HepG2 (cell line): ENCODE measurements at regions not wholly inside any gene's neighbourhood (a gene's known extent, or its start where the extent isn't known, plus 50 kb on each side); places are given as distances from the start of the nearest gene placed in this dataset.
A peak's percentile ranks its signal among the peaks of the same experiment; 100 is the strongest.

Experiments
- ATAC-seq: fragments of 200-7000 bp; cut with Tn5 transposase; 3 replicates; pipeline ENCODE4 v1.9.1; 2020; ENCODE audit warnings: mild to moderate bottlenecking, moderate library complexity
- BruUV-seq: library from RNA; stranded (reverse); fragments of 400-500 nt; replicated peaks from 2 replicates; lab custom pipeline; 2021; lab: Mats Ljungman, UMichigan
- CTCF ChIA-PET: fragments of 300-600 bp; formaldehyde crosslinking; extraction: SDS; loops from one replicate; lab custom pipeline; 2021; ENCODE audit warnings: low total read pairs, inconsistent platforms, low intra/inter-chr PET ratio; lab: Yijun Ruan, JAX
- POLR2A ChIA-PET: fragments of 350-600 bp; sonication (Branson Sonifier 250); formaldehyde crosslinking; loops from one replicate; lab custom pipeline; 2020; ENCODE audit warnings: antibody characterized with exemption, inconsistent platforms; lab: Yijun Ruan, JAX
- DNase-seq: peaks from one replicate; pipeline ENCODE4 v3.0.0-alpha.2; 2015; ENCODE audit warnings: low spot score
- FAIRE-seq: peaks from 3 replicates; lab custom pipeline; 2011; peaks lifted over from hg19 to GRCh38; lab: Jason Lieb, UNC
- H2AFZ ChIP-seq: one replicate; pipeline ENCODE4 v1.6.1; 2011; ENCODE audit warnings: low read length, inconsistent platforms
- H3K27ac ChIP-seq: fragments of 300-600 bp; 3 replicates; pipeline ENCODE4 v1.8.0; 2011; ENCODE audit warnings: mixed run types, mild to moderate bottlenecking, mixed read lengths, low read length, inconsistent platforms; ENCODE audit not compliant: insufficient read depth; ENCODE audit errors: extremely low read length
- H3K27me3 ChIP-seq, 2 experiments: fragments of 200-600 bp in 1 of 2; 2 replicates in 1 of 2; 3 replicates in 1 of 2; pipeline versions ENCODE4 v1.6.0 to v1.8.0; 2011; ENCODE audit warnings: low read length in 2 of 2, mild to moderate bottlenecking in 2 of 2, moderate library complexity in 2 of 2, inconsistent platforms in 1 of 2; ENCODE audit not compliant: insufficient read depth in 2 of 2, control insufficient read depth in 1 of 2
- H3K36me3 ChIP-seq, 2 experiments: fragments of 200-600 bp in 1 of 2; replicated peaks in 1 of 2; 2 replicates in 1 of 2; 3 replicates in 1 of 2; pipeline versions ENCODE4 v1.5.1 to v1.8.0; 2011; ENCODE audit warnings: low read length in 2 of 2, inconsistent platforms in 1 of 2; ENCODE audit not compliant: insufficient read depth in 2 of 2, control insufficient read depth in 1 of 2
- H3K4me1 ChIP-seq: 2 replicates; pipeline ENCODE4 v1.5.1; 2012; ENCODE audit warnings: low read length, inconsistent platforms; ENCODE audit not compliant: insufficient read depth
- H3K4me2 ChIP-seq: 2 replicates; pipeline ENCODE4 v1.6.0; 2011; ENCODE audit warnings: low read depth, low read length, inconsistent platforms
- H3K4me3 ChIP-seq, 3 experiments: fragments of 200-600 bp in 1 of 3; sonication (generic), shearing (Covaris generic) in 1 of 3; replicated peaks in 1 of 3; 2 replicates each; pipeline ENCODE4 v1.5.1; 2011 to 2016; ENCODE audit warnings: low read length in 3 of 3, inconsistent platforms in 2 of 3, low read depth in 2 of 3, mild to moderate bottlenecking in 2 of 3, control low read depth in 1 of 3, mixed read lengths in 1 of 3; ENCODE audit not compliant: insufficient read depth in 1 of 3
- H3K79me2 ChIP-seq: one replicate; pipeline ENCODE4 v1.6.1; 2011; ENCODE audit warnings: low read length, inconsistent platforms; ENCODE audit not compliant: insufficient read depth
- H3K9ac ChIP-seq: 2 replicates; pipeline ENCODE4 v1.6.0; 2011; ENCODE audit warnings: mild to moderate bottlenecking, low read depth, low read length, inconsistent platforms; ENCODE audit not compliant: insufficient read depth
- H3K9me3 ChIP-seq: 2 replicates; pipeline ENCODE4 v1.5.1; 2012; ENCODE audit warnings: mild to moderate bottlenecking, low read length
- H4K20me1 ChIP-seq: 2 replicates; pipeline ENCODE4 v1.6.0; 2011; ENCODE audit warnings: inconsistent platforms, mild to moderate bottlenecking, low read length, moderate library complexity; ENCODE audit not compliant: insufficient read depth
- AKAP8 ChIP-seq: sonication (generic); formaldehyde crosslinking; IDR thresholded peaks from 2 replicates; pipeline ENCODE4 v1.5.1; 2020; ENCODE audit warnings: mild to moderate bottlenecking, missing genetic modification reagents
- ELF3 ChIP-seq: IDR thresholded peaks from 2 replicates; pipeline ENCODE4 v1.6.1; 2016; ENCODE audit warnings: missing genetic modification reagents, missing compliant biosample characterization
- MAFK ChIP-seq, 2 experiments: IDR thresholded peaks in 1 of 2; conservative IDR thresholded peaks in 1 of 2; 2 replicates each; pipeline ENCODE4 v1.6.1; 2011; ENCODE audit warnings: improper control_type of control experiment in 2 of 2, low read length in 2 of 2
- NFE2L2 ChIP-seq: fragments of 150-350 bp; IDR thresholded peaks from 2 replicates; pipeline ENCODE4 v1.6.1; 2014; ENCODE audit warnings: low read length
- RNF219 ChIP-seq: sonication (generic); formaldehyde crosslinking; IDR thresholded peaks from 2 replicates; pipeline ENCODE4 v1.5.0; 2020; ENCODE audit warnings: mild to moderate bottlenecking, missing genetic modification reagents
- SALL2 ChIP-seq: sonication (generic); formaldehyde crosslinking; IDR thresholded peaks from 2 replicates; pipeline ENCODE4 v1.8.1; 2023; ENCODE audit warnings: mild to moderate bottlenecking, missing genetic modification reagents, inconsistent platforms
- TERF1 ChIP-seq: sonication (generic); formaldehyde crosslinking; IDR thresholded peaks from 2 replicates; pipeline ENCODE4 v1.8.0; 2022; ENCODE audit warnings: mild to moderate bottlenecking, missing genetic modification reagents, moderate library complexity
- XBP1 ChIP-seq: sonication (generic); formaldehyde crosslinking; IDR thresholded peaks from 2 replicates; pipeline ENCODE4 v1.5.0; 2020; ENCODE audit warnings: missing genetic modification reagents
- ZNF552 ChIP-seq: sonication (generic); formaldehyde crosslinking; IDR thresholded peaks from 2 replicates; pipeline ENCODE4 v1.9.0; 2022; ENCODE audit warnings: missing genetic modification reagents, mild to moderate bottlenecking, borderline replicate concordance
- ZSCAN31 ChIP-seq: sonication (generic); formaldehyde crosslinking; IDR thresholded peaks from 2 replicates; pipeline ENCODE4 v1.5.0; 2020; ENCODE audit warnings: low read depth, mild to moderate bottlenecking, missing genetic modification reagents
- WGBS: methylation state at CpG from one replicate; pipeline ENCODE4 v1.1.6; 2017; ENCODE audit warnings: low lambda C conversion rate; 5-methylcytosine and 5-hydroxymethylcytosine counted together
- in situ Hi-C: cut with HindIII; loops from 2 replicates; pipeline ENCODE4 v1.10.0; 2017; ENCODE audit warnings: low pct_unique_long_range_greater_than_20kb; ENCODE audit not compliant: extremely low pct_ligation_motif_present
- intact Hi-C: fragments of 100-400 bp; cut with micrococcal nuclease; formaldehyde crosslinking; loops from one replicate; pipeline ENCODE4 v1.10.0; 2022; ENCODE audit not compliant: unreplicated experiment
- TF ChIP-seq, protein P1 (sequence below): sonication (generic); formaldehyde crosslinking; IDR thresholded peaks from 2 replicates; pipeline ENCODE4 v1.4.0; 2020; ENCODE audit warnings: missing genetic modification reagents

GRCh38 chrX:4994855-4995254 is 1233.8 kb downstream of the NLGN4X start:
- no peaks in the 10 kb centered on the region for H3K27me3 ChIP-seq
- DNase-seq (no peak), FAIRE-seq (no peak)
- no peak overlapping the region for H3K4me2 ChIP-seq
- H3K4me3 ChIP-seq: no peak overlapping the region
- 9% methylated on average over 1 of the region's 1 CpG for WGBS
- in situ Hi-C loops: no loop called here
- H3K9ac ChIP-seq: no peak overlapping the region
- no TSS peak for BruUV-seq
- H3K4me1 ChIP-seq: no peaks in the 10 kb centered on the region
- TF ChIP-seq MAFK (conservative IDR thresholded peaks at IDR 0.05 in 1 of 2, IDR thresholded peaks at IDR 0.05 in 1 of 2; ENCODE audit: low read length in 2 of 2) (peak in 1 of 2 experiments; percentile 50; a peak in 2 of 4 replicates), XBP1 (no peak), TERF1 (CRISPR knock-in tag) (no peak), RNF219 (CRISPR knock-in tag) (no peak), ELF3 (CRISPR knock-in tag) (no peak), AKAP8 (CRISPR knock-in tag) (no peak), NFE2L2 (0 out of 2 replicates have a peak, but pooled peaks have one; percentile 17), SALL2 (CRISPR knock-in tag) (no peak), ZSCAN31 (CRISPR knock-in tag) (no peak), ZNF552 (CRISPR knock-in tag) (no peak)
- TF ChIP-seq, protein P1, sequence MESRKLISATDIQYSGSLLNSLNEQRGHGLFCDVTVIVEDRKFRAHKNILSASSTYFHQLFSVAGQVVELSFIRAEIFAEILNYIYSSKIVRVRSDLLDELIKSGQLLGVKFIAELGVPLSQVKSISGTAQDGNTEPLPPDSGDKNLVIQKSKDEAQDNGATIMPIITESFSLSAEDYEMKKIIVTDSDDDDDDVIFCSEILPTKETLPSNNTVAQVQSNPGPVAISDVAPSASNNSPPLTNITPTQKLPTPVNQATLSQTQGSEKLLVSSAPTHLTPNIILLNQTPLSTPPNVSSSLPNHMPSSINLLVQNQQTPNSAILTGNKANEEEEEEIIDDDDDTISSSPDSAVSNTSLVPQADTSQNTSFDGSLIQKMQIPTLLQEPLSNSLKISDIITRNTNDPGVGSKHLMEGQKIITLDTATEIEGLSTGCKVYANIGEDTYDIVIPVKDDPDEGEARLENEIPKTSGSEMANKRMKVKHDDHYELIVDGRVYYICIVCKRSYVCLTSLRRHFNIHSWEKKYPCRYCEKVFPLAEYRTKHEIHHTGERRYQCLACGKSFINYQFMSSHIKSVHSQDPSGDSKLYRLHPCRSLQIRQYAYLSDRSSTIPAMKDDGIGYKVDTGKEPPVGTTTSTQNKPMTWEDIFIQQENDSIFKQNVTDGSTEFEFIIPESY (CRISPR knock-in tag): no peak
- TF ChIP-seq, all 625 proteins: peak for 2
- POLR2A ChIA-PET: no interaction called here
- H3K36me3 ChIP-seq: no peaks in the 10 kb centered on the region
- intact Hi-C loops: no loop called here
- CTCF ChIA-PET: no interaction called here
- H2AFZ ChIP-seq: no peak overlapping the region
- no peak for ATAC-seq
- no peak overlapping the region for H3K27ac ChIP-seq
- H4K20me1 ChIP-seq: no peaks in the 10 kb centered on the region
- H3K9me3 ChIP-seq: peaks cover 62% of the 10 kb centered on the region
- H3K79me2 ChIP-seq: no peaks in the 10 kb centered on the region
